ENCODE measurements at regions not wholly inside any gene's neighbourhood (a gene's known extent, or its start where the extent isn't known, plus 50 kb on each side); places are given as distances from the start of the nearest gene placed in this dataset.

DNA sequence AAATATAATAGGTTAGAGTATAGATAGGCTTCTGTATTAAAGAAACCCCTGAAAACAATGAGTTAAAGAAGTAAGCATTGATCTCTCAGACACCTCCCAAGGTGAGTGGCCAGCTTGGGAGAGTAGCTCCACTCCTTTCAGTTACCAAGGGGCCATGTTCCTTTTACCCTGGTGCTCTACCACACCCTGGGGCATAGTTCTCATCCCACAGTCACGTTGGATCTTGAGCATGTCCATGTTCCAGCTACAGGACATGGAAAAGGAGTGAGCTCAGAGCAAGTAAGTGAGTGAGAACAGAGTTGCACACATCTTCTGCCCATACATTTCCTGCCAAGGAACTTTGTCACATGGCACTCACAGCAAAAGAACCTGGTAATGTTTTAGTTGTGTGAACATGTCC lies 325.9 kb upstream of the SLC39A10 start:
- TF ChIP-seq, protein P1, sequence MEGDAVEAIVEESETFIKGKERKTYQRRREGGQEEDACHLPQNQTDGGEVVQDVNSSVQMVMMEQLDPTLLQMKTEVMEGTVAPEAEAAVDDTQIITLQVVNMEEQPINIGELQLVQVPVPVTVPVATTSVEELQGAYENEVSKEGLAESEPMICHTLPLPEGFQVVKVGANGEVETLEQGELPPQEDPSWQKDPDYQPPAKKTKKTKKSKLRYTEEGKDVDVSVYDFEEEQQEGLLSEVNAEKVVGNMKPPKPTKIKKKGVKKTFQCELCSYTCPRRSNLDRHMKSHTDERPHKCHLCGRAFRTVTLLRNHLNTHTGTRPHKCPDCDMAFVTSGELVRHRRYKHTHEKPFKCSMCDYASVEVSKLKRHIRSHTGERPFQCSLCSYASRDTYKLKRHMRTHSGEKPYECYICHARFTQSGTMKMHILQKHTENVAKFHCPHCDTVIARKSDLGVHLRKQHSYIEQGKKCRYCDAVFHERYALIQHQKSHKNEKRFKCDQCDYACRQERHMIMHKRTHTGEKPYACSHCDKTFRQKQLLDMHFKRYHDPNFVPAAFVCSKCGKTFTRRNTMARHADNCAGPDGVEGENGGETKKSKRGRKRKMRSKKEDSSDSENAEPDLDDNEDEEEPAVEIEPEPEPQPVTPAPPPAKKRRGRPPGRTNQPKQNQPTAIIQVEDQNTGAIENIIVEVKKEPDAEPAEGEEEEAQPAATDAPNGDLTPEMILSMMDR (IDR thresholded peaks at IDR 0.05; ENCODE audit: poor library complexity), result no peak
- TF ChIP-seq EZH2phosphoT487 (IDR thresholded peaks at IDR 0.05; ENCODE audit: low read depth, severe bottlenecking, unreplicated experiment), result no peak

All from hepatocyte (in vitro differentiated cells).